HG02943 (cell line): ENCODE measurements at regions not wholly inside any gene's neighbourhood (a gene's known extent, or its start where the extent isn't known, plus 50 kb on each side); places are given as distances from the start of the nearest gene placed in this dataset.

Experiments
- ATAC-seq: cut with Tn5 transposase; IDR thresholded peaks from one replicate; pipeline ENCODE4 v1.9.1; 2021; ENCODE audit warnings: mild to moderate bottlenecking, low read depth, moderate library complexity; ENCODE audit not compliant: unreplicated experiment

GRCh38 chr3:132267391-132267993, 49.7 kb upstream of the ACP3 start:
- no peak for ATAC-seq
